ENCODE measurements at regions not wholly inside any gene's neighbourhood (a gene's known extent, or its start where the extent isn't known, plus 50 kb on each side); places are given as distances from the start of the nearest gene placed in this dataset.
A peak's percentile ranks its signal among the peaks of the same experiment; 100 is the strongest.

- TF ChIP-seq POLR2AphosphoS5 (IDR thresholded peaks at IDR 0.05) (peak; percentile 26 to 28), CTCF (IDR thresholded peaks at IDR 0.05) (no peak)
- Histone ChIP-seq H3K36me3 (no peaks in the 10 kb centered on the region), H3K4me1 (peaks cover 13 to 25% (median 19%) of the 10 kb centered on the region in 4 donors), H3K4me3 (no peak overlapping the region), H3K27me3 (no peaks in the 10 kb centered on the region), H3K9me3 (no peaks in the 10 kb centered on the region), H3K27ac (replicated peaks in 1 of 4) (peak overlapping the region; percentile 52 to 60 (median 58))
- DNase-seq (ENCODE audit: extremely low spot score): no peak
- WGBS: 59% methylated on average over 7 of the region's 7 CpGs
- intact Hi-C loops (cut with DNase I): loop anchor here (10.0 kb wide), 2 partner anchors 364 to 504 kb away; no protein-coding TSS in a partner anchor
Observed at GRCh38 chr13:33728271-33729037, 89.5 kb upstream of the RFC3 start.

GRCh38 chr13:33730147-33730546, 87.8 kb upstream of the RFC3 start:
- no peak for DNase-seq (ENCODE audit: extremely low spot score)
- intact Hi-C loops (cut with DNase I): no loop called here
- no peak overlapping the region for H3K27ac ChIP-seq (replicated peaks in 1 of 4)
- H3K4me3 ChIP-seq: no peak overlapping the region
- no peaks in the 10 kb centered on the region for H3K27me3 ChIP-seq
- 71% methylated on average over 1 of the region's 1 CpG for WGBS
- H3K36me3 ChIP-seq: no peaks in the 10 kb centered on the region
- H3K9me3 ChIP-seq: no peaks in the 10 kb centered on the region
- TF ChIP-seq POLR2AphosphoS5 (IDR thresholded peaks at IDR 0.05) (no peak), POLR2A (IDR thresholded peaks at IDR 0.05; ENCODE audit: low read depth) (no peak), EP300 (IDR thresholded peaks at IDR 0.05) (no peak)
- H3K4me1 ChIP-seq: peaks cover 8 to 21% (median 12%) of the 10 kb centered on the region in 4 donors

- WGBS: 94% methylated on average over 5 of the region's 5 CpGs
- no peaks in the 10 kb centered on the region for H3K36me3 ChIP-seq
- no peak overlapping the region for H3K27ac ChIP-seq (replicated peaks in 1 of 4)
- peaks cover 8 to 21% (median 12%) of the 10 kb centered on the region in 4 donors for H3K4me1 ChIP-seq
- H3K9me3 ChIP-seq: no peaks in the 10 kb centered on the region
- intact Hi-C loops (cut with DNase I): no loop called here
- H3K27me3 ChIP-seq: no peaks in the 10 kb centered on the region
- H3K4me3 ChIP-seq: no peak overlapping the region
- DNase-seq (ENCODE audit: extremely low spot score): no peak
- TF ChIP-seq CTCF (IDR thresholded peaks at IDR 0.05) (no peak), EP300 (IDR thresholded peaks at IDR 0.05) (no peak), POLR2A (IDR thresholded peaks at IDR 0.05; ENCODE audit: low read depth) (no peak), POLR2AphosphoS5 (IDR thresholded peaks at IDR 0.05) (no peak)
Observed at GRCh38 chr13:33730619-33731018, 87.3 kb upstream of the RFC3 start.

- 89% methylated on average over 1 of the region's 1 CpG for whole genome bisulfite sequencing
- Histone ChIP-seq H3K27me3 (no peaks in the 10 kb centered on the region), H3K36me3 (no peaks in the 10 kb centered on the region), H3K27ac (replicated peaks in 1 of 4) (no peak overlapping the region), H3K4me1 (peaks cover 0 to 11% (median 5%) of the 10 kb centered on the region in 4 donors), H3K9me3 (no peaks in the 10 kb centered on the region), H3K4me3 (no peak overlapping the region)
- intact Hi-C loops (cut with DNase I): no loop called here
- no peak for DNase-seq (ENCODE audit: extremely low spot score)
- no peak for TF ChIP-seq EP300 (IDR thresholded peaks at IDR 0.05)
- TF ChIP-seq CTCF (IDR thresholded peaks at IDR 0.05): no peak
Observed at GRCh38 chr13:33735276-33735675, 82.7 kb upstream of the RFC3 start.

- no peaks in the 10 kb centered on the region for H3K9me3 ChIP-seq
- WGBS: 94% methylated on average over 4 of the region's 4 CpGs
- DNase-seq (ENCODE audit: extremely low spot score): no peak
- H3K4me3 ChIP-seq: no peak overlapping the region
- peaks cover 0 to 13% (median 5%) of the 10 kb centered on the region in 4 donors for H3K4me1 ChIP-seq
- no peaks in the 10 kb centered on the region for H3K27me3 ChIP-seq
- no peak overlapping the region for H3K27ac ChIP-seq (replicated peaks in 1 of 4)
- H3K36me3 ChIP-seq: no peaks in the 10 kb centered on the region
- intact Hi-C loops (cut with DNase I): no loop called here
- TF ChIP-seq CTCF (IDR thresholded peaks at IDR 0.05) (no peak), EP300 (IDR thresholded peaks at IDR 0.05) (no peak), POLR2A (IDR thresholded peaks at IDR 0.05; ENCODE audit: low read depth) (no peak), POLR2AphosphoS5 (IDR thresholded peaks at IDR 0.05) (no peak)
Observed at GRCh38 chr13:33739254-33739653, 78.7 kb upstream of the RFC3 start.

Measured in esophagus muscularis mucosa (tissue), 4 donors.